ENCODE measurements at regions not wholly inside any gene's neighbourhood (a gene's known extent, or its start where the extent isn't known, plus 50 kb on each side); places are given as distances from the start of the nearest gene placed in this dataset.

DNA sequence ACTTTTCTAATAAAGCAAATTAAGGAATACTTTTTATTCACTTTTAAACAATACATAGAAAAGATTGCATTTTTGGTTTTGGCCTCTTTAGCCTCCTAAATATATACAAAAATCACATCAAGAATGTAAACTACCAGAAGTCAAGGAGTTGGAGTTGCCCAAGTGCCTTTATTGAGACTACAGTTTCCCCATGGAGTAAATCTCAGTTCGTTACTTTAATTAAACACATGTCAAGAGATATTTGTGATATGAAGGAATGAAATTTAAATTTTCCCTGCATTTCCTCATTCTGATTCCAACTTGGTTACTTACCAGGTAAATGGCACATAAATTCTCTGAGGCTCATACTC, 492.9 kb downstream of the TNS3 start:
- Histone ChIP-seq H4K8ac (ENCODE audit: low read length) (no peak overlapping the region), H3K4me3 (ENCODE audit: insufficient read depth in 1 of 2, low read depth in 1 of 2, low read length in 2 of 2) (no peak overlapping the region), H3K9ac (ENCODE audit: low read length) (no peak overlapping the region), H4K91ac (ENCODE audit: low read length) (no peak overlapping the region), H2BK120ac (ENCODE audit: low read depth, low read length) (no peak overlapping the region), H3K27me3 (ENCODE audit: control insufficient read depth in 1 of 2, insufficient read depth in 1 of 2, low read length in 2 of 2) (peaks cover 0 to 7% of the 10 kb centered on the region in 2 experiments), H3K9me3 (ENCODE audit: control insufficient read depth, low read length) (no peaks in the 10 kb centered on the region), H3K18ac (ENCODE audit: low read depth in 1 of 2, low read length in 2 of 2) (no peak overlapping the region), H2BK5ac (ENCODE audit: low read depth, low read length, poor library complexity, severe bottlenecking) (no peak overlapping the region), H3K4ac (ENCODE audit: low read depth in 1 of 2, low read length in 2 of 2) (peak overlapping the region in 1 of 2 experiments; percentile 49), H3K79me1 (replicated peaks; ENCODE audit: low read length, poor library complexity, severe bottlenecking) (no peaks in the 10 kb centered on the region), H2BK12ac (ENCODE audit: low read length in 2 of 2) (no peak overlapping the region), H3K4me1 (ENCODE audit: control insufficient read depth, insufficient read depth, low read depth, low read length) (peaks cover 26% of the 10 kb centered on the region), H3K14ac (ENCODE audit: low read length in 2 of 2) (no peak overlapping the region), H3K36me3 (ENCODE audit: control insufficient read depth in 1 of 2, insufficient read depth in 2 of 2, low read depth in 1 of 2, low read length in 2 of 2) (no peaks in the 10 kb centered on the region), H3K23ac (ENCODE audit: low read length in 2 of 2) (no peak overlapping the region), H3K27ac (ENCODE audit: low read length, poor library complexity, severe bottlenecking) (no peak overlapping the region), H2AFZ (ENCODE audit: low read depth, low read length) (no peak overlapping the region), H2AK5ac (ENCODE audit: low read length, severe bottlenecking) (no peak overlapping the region), H2BK15ac (ENCODE audit: low read depth, poor library complexity, severe bottlenecking) (no peak overlapping the region), H3K4me2 (ENCODE audit: low read length, poor library complexity, severe bottlenecking) (no peak overlapping the region)
- DNase-seq, result no peak
- WGBS, result no CpG with 5 or more reads among the region's 1 CpG

DNA sequence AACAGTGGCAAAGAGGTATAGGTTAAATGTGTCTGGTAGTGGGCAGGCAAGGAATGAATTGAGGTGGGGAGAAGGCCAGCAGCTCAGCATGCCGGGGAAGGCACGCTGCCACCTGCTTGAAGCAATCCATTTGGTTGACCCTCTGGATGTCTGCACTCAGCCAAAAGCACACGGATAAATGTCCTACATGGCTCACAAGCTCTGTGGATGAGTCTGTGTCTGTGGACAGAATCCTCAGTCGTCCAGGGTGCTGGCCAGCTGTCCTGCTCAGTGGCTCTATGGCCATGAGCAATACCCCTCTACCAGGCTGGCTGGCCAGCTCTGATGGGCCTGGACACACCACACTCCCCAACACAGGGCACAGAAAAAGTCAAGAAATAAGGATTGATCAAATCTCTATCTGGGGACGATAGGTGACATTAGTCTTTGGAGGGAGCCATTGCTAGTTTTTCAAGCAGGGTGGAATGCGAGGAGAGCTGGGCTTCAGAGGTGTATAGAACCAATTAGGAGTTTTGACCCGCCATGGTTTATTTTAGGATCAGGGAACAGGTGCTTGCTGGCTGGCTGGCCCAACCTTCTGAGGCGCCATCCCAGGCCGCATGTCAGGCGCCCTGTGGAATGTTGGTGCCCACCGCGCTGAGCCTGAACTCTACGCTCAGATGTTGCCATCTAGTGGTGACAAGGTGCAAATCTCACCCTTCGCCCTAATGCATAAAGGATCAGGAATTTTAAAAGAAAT, 493.4 kb downstream of the TNS3 start:
- Histone ChIP-seq H3K9ac (ENCODE audit: low read length) (no peak overlapping the region), H3K27ac (ENCODE audit: low read length, poor library complexity, severe bottlenecking) (no peak overlapping the region), H3K27me3 (ENCODE audit: control insufficient read depth in 1 of 2, insufficient read depth in 1 of 2, low read length in 2 of 2) (peaks cover 0 to 7% of the 10 kb centered on the region in 2 experiments), H3K4me3 (ENCODE audit: insufficient read depth in 1 of 2, low read depth in 1 of 2, low read length in 2 of 2) (no peak overlapping the region), H2BK12ac (ENCODE audit: low read length in 2 of 2) (peak overlapping the region; percentile 97 to 100), H2BK15ac (ENCODE audit: low read depth, poor library complexity, severe bottlenecking) (peak overlapping the region; percentile 73), H3K18ac (ENCODE audit: low read depth in 1 of 2, low read length in 2 of 2) (peak overlapping the region; percentile 55 to 89), H2AK5ac (ENCODE audit: low read length, severe bottlenecking) (peak overlapping the region; percentile 10), H3K36me3 (ENCODE audit: control insufficient read depth in 1 of 2, insufficient read depth in 2 of 2, low read depth in 1 of 2, low read length in 2 of 2) (no peaks in the 10 kb centered on the region), H2AFZ (ENCODE audit: low read depth, low read length) (no peak overlapping the region), H4K91ac (ENCODE audit: low read length) (peak overlapping the region; percentile 95), H3K4ac (ENCODE audit: low read depth in 1 of 2, low read length in 2 of 2) (peak overlapping the region; percentile 80 to 98), H2BK5ac (ENCODE audit: low read depth, low read length, poor library complexity, severe bottlenecking) (no peak overlapping the region), H3K79me1 (replicated peaks; ENCODE audit: low read length, poor library complexity, severe bottlenecking) (no peaks in the 10 kb centered on the region), H3K23ac (ENCODE audit: low read length in 2 of 2) (no peak overlapping the region), H4K8ac (ENCODE audit: low read length) (peak overlapping the region; percentile 90), H3K9me3 (ENCODE audit: control insufficient read depth, low read length) (no peaks in the 10 kb centered on the region), H3K4me2 (ENCODE audit: low read length, poor library complexity, severe bottlenecking) (no peak overlapping the region), H2BK120ac (ENCODE audit: low read depth, low read length) (peak overlapping the region; percentile 69), H3K14ac (ENCODE audit: low read length in 2 of 2) (peak overlapping the region in 1 of 2 experiments; percentile 19), H3K4me1 (ENCODE audit: control insufficient read depth, insufficient read depth, low read depth, low read length) (peaks cover 26% of the 10 kb centered on the region)
- DNase-seq, result peak; percentile 69
- 42% methylated on average over 12 of the region's 14 CpGs for WGBS

- no peak for DNase-seq
- Histone ChIP-seq H2AFZ (ENCODE audit: low read depth, low read length) (no peak overlapping the region), H3K27me3 (ENCODE audit: control insufficient read depth in 1 of 2, insufficient read depth in 1 of 2, low read length in 2 of 2) (peaks cover 0 to 7% of the 10 kb centered on the region in 2 experiments), H3K9me3 (ENCODE audit: control insufficient read depth, low read length) (no peaks in the 10 kb centered on the region), H4K8ac (ENCODE audit: low read length) (peak overlapping the region; percentile 90), H3K18ac (ENCODE audit: low read depth in 1 of 2, low read length in 2 of 2) (peak overlapping the region; percentile 55 to 89), H3K27ac (ENCODE audit: low read length, poor library complexity, severe bottlenecking) (no peak overlapping the region), H3K23ac (ENCODE audit: low read length in 2 of 2) (no peak overlapping the region), H3K79me1 (replicated peaks; ENCODE audit: low read length, poor library complexity, severe bottlenecking) (no peaks in the 10 kb centered on the region), H2BK12ac (ENCODE audit: low read length in 2 of 2) (peak overlapping the region; percentile 97 to 100), H2AK5ac (ENCODE audit: low read length, severe bottlenecking) (peak overlapping the region; percentile 10), H4K91ac (ENCODE audit: low read length) (peak overlapping the region; percentile 95), H3K14ac (ENCODE audit: low read length in 2 of 2) (peak overlapping the region in 1 of 2 experiments; percentile 84), H3K36me3 (ENCODE audit: control insufficient read depth in 1 of 2, insufficient read depth in 2 of 2, low read depth in 1 of 2, low read length in 2 of 2) (no peaks in the 10 kb centered on the region), H3K9ac (ENCODE audit: low read length) (no peak overlapping the region), H3K4me1 (ENCODE audit: control insufficient read depth, insufficient read depth, low read depth, low read length) (peaks cover 26% of the 10 kb centered on the region), H2BK5ac (ENCODE audit: low read depth, low read length, poor library complexity, severe bottlenecking) (no peak overlapping the region), H2BK120ac (ENCODE audit: low read depth, low read length) (peak overlapping the region; percentile 69), H3K4ac (ENCODE audit: low read depth in 1 of 2, low read length in 2 of 2) (peak overlapping the region; percentile 80 to 98), H3K4me3 (ENCODE audit: insufficient read depth in 1 of 2, low read depth in 1 of 2, low read length in 2 of 2) (no peak overlapping the region), H2BK15ac (ENCODE audit: low read depth, poor library complexity, severe bottlenecking) (no peak overlapping the region), H3K4me2 (ENCODE audit: low read length, poor library complexity, severe bottlenecking) (no peak overlapping the region)
- 74% methylated on average over 1 of the region's 2 CpGs for WGBS
These were observed 494.0 kb downstream of the TNS3 start for GRCh38 chr7:47087866-47088265.

DNA sequence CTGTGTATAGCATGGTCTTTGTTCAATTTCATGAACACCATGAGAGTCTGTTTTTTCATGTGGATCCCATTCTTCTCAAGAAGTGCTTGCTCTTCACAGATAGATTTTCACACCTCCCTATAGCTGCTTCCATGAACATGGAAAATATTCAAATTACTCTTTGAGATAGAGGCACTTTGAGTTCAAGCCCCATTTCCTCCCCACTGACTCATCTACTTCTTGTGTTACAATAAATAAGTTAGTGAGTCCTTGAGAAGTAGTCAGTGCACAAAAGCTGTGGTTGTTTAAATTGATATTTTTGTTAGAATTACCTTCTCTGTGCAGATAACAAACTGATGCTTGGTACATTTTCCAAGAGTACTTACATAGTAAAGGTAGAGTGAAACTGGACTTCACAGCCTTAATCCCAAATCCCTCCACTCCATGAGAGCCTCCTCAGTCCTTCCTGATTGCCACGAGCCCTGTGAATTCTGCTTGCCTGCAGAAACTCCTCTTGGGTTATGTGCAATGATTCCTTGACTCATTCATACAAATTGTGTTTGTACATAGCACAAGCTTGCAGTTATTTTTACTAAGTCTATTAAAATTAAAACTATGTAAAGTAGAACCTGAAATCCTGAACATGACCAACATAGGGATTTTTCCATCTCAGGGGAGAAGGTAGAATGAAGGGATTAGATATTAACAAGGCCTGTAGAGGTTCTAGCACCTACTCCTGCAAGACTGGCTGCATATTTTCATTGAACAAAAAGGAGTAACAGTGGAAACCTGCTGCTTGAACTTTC, 496.2 kb downstream of the TNS3 start:
- no peaks in the 10 kb centered on the region for H3K79me1 ChIP-seq (replicated peaks; ENCODE audit: low read length, poor library complexity, severe bottlenecking)
- peaks cover 0 to 4% of the 10 kb centered on the region in 2 experiments for H3K27me3 ChIP-seq (ENCODE audit: control insufficient read depth in 1 of 2, insufficient read depth in 1 of 2, low read length in 2 of 2)
- no peak overlapping the region for H2BK15ac ChIP-seq (ENCODE audit: low read depth, poor library complexity, severe bottlenecking)
- DNase-seq, result peak; percentile 44
- H3K4me1 ChIP-seq (ENCODE audit: control insufficient read depth, insufficient read depth, low read depth, low read length), result peaks cover 19% of the 10 kb centered on the region
- H3K4ac ChIP-seq (ENCODE audit: low read depth in 1 of 2, low read length in 2 of 2), result no peak overlapping the region
- 100% methylated on average over 1 of the region's 1 CpG for WGBS
- H4K8ac ChIP-seq (ENCODE audit: low read length), result no peak overlapping the region
- no peaks in the 10 kb centered on the region for H3K36me3 ChIP-seq (ENCODE audit: control insufficient read depth in 1 of 2, insufficient read depth in 2 of 2, low read depth in 1 of 2, low read length in 2 of 2)
- H3K18ac ChIP-seq (ENCODE audit: low read depth in 1 of 2, low read length in 2 of 2), result peak overlapping the region in 1 of 2 experiments; percentile 58
- no peak overlapping the region for H2BK120ac ChIP-seq (ENCODE audit: low read depth, low read length)
- no peak overlapping the region for H2BK5ac ChIP-seq (ENCODE audit: low read depth, low read length, poor library complexity, severe bottlenecking)
- H3K23ac ChIP-seq (ENCODE audit: low read length in 2 of 2), result no peak overlapping the region
- H3K27ac ChIP-seq (ENCODE audit: low read length, poor library complexity, severe bottlenecking), result no peak overlapping the region
- no peak overlapping the region for H3K4me3 ChIP-seq (ENCODE audit: insufficient read depth in 1 of 2, low read depth in 1 of 2, low read length in 2 of 2)
- H3K9me3 ChIP-seq (ENCODE audit: control insufficient read depth, low read length), result no peaks in the 10 kb centered on the region
- H2BK12ac ChIP-seq (ENCODE audit: low read length in 2 of 2), result no peak overlapping the region
- no peak overlapping the region for H3K14ac ChIP-seq (ENCODE audit: low read length in 2 of 2)
- H2AK5ac ChIP-seq (ENCODE audit: low read length, severe bottlenecking), result no peak overlapping the region
- no peak overlapping the region for H3K4me2 ChIP-seq (ENCODE audit: low read length, poor library complexity, severe bottlenecking)
- no peak overlapping the region for H3K9ac ChIP-seq (ENCODE audit: low read length)
- no peak overlapping the region for H2AFZ ChIP-seq (ENCODE audit: low read depth, low read length)
- no peak overlapping the region for H4K91ac ChIP-seq (ENCODE audit: low read length)

Data from mesenchymal stem cell (in vitro differentiated cells and primary cell).